ENCODE measurements at regions not wholly inside any gene's neighbourhood (a gene's known extent, or its start where the extent isn't known, plus 50 kb on each side); places are given as distances from the start of the nearest gene placed in this dataset.

- DNase-seq (ENCODE audit: low spot score) (no peak), ATAC-seq (ENCODE audit: low FRiP score) (no peak)
- TF ChIP-seq, protein P1, sequence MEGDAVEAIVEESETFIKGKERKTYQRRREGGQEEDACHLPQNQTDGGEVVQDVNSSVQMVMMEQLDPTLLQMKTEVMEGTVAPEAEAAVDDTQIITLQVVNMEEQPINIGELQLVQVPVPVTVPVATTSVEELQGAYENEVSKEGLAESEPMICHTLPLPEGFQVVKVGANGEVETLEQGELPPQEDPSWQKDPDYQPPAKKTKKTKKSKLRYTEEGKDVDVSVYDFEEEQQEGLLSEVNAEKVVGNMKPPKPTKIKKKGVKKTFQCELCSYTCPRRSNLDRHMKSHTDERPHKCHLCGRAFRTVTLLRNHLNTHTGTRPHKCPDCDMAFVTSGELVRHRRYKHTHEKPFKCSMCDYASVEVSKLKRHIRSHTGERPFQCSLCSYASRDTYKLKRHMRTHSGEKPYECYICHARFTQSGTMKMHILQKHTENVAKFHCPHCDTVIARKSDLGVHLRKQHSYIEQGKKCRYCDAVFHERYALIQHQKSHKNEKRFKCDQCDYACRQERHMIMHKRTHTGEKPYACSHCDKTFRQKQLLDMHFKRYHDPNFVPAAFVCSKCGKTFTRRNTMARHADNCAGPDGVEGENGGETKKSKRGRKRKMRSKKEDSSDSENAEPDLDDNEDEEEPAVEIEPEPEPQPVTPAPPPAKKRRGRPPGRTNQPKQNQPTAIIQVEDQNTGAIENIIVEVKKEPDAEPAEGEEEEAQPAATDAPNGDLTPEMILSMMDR (IDR thresholded peaks at IDR 0.05): no peak
Observed at GRCh38 chr14:71508901-71509300, 423.3 kb upstream of the RGS6 start.

DNA sequence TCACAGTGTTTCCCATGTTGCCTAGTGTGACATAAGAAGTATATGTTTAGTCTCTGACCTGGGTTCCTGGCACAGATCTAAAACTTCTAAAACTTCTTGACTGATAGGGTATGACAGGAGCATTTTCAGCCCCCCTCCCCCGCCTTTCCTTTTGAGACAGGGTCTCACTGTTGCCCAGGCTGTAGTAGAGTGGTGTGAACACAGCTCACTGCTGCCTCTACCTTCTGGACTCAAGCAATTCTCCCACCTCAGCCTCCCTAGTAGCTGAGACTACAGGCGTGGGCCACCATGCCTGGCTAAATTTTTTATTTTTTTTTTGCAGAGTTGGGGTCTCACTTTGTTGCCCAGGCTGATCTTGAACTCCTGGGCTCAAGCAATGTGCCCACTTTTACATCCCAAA lies 421.1 kb upstream of the RGS6 start:
- no peak for DNase-seq (ENCODE audit: low spot score)
- ATAC-seq (ENCODE audit: low FRiP score): no peak
- TF ChIP-seq, protein P1 (IDR thresholded peaks at IDR 0.05): no peak

DNA sequence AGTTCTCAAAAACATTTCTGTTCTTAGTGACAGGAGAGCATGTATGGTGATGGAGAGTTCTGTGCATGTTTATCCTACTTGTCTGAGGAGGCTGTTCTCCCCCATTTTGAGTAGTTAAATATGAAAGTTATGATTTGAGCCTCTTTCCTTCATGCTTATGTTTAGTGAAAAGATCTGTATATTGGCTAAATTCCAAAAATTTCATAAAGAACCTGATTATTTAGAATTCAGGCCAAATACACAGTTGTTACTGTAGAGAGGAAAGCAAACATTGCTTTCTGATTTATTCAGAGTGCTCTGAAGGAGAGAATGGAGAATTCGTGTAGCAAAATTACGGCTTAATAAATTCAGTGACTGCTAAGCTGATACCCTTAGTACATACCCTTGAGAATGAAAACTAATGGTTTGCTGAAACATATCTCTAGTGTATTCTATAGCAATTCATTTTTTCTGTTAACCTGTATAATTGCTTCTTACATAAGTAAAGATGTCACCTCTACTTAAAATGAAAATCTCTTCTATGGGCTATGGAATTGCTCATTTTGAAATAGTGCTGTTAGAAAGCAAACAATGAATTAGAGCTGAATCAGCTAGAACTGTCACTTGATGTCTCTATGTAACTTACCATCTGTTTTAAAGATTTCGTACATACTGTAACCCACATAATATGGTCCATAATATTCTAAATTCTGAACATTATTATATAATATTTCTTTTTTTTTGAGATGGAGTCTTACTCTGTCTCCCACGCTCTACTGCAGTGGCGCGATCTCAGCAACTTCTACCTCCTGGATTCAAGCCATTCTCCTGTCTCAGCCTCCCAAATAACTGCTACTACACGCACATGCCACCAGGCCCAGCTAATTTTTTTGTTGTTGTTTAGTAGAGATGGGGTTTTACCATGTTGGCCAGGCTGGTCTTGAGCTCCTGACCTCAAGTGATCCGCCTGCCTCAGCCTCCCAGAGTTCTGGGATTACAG lies 417.0 kb upstream of the RGS6 start:
- ATAC-seq (ENCODE audit: low FRiP score): no peak
- TF ChIP-seq, protein P1 (IDR thresholded peaks at IDR 0.05): no peak
- no peak for DNase-seq (ENCODE audit: low spot score)

DNA sequence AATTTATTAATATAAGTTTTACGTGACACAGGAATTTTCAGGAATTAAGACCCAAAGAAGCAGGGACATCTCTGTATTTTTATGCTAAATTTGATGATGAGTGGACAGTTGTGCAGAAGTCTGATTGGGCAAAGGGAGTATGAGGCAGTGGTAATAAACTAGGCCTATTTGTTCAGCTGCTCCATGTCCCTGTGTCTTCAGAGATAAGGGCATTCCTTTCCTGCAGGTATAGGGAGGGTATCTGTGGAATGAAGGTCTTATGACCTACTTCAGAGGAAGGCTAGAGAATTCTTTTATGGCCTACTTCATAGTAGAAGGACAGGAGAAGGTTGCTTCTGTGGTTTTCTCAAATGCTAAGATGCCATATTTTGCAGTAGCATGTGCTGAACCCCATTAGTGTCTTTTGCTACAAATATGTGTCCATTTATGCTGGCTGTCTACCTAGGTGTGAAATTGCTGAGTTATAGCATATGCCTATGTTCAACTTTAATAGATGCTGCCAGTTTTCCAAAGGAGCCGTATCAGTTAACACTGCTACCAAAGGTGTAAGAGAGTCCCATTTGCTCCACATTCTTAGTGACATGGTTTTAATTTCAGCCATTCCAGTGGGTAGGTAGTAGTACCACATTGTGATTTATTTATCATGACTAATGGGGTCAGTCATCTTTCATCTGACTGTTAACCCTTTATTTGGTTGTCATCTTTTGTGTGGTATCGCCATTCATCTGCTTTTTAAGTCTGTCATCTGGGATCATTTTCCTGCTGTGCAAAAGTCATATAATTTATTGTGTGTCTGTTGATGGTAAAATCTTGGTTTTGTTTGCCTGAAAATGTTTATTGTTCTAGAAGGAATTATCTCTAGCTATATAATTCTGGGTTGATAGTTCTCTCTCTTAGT lies 410.7 kb upstream of the RGS6 start:
- ATAC-seq (ENCODE audit: low FRiP score): no peak
- TF ChIP-seq, protein P1 (IDR thresholded peaks at IDR 0.05): no peak
- no peak for DNase-seq (ENCODE audit: low spot score)

GRCh38 chr14:71523630-71524319 lies 408.5 kb upstream of the RGS6 start:
- DNase-seq (ENCODE audit: low spot score) (no peak), ATAC-seq (ENCODE audit: low FRiP score) (no peak)
- TF ChIP-seq, protein P1 (IDR thresholded peaks at IDR 0.05): no peak

DNA sequence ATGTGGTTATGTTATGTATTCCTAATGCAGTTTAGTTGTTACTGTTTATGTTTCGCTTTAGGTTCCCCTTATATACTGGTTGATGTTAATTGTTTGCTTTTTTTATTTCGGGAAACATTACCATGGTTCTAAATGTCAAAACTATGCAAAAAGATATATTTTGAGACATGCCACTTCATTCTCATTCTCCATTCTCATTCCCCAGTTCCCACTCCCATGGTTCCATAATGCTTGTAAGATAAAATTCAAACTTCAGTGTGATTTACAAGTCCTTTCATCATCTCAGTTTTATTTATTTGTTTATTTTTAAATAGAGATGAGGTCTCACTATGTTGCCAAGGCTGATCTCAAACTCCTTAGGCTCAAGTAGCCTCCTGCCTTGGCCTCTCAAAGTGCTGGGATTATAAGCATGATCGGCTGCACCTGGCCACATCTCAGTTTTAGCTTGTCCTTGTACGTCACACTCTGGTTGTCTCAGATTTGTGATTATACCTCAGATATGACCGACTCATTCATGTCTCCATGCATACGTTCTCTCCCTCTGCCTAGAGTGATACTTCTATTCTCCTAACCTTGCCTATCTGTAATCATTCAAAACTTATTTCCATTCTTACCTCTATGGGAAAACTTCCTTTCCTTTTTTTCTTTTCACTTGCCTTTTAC lies 407.8 kb upstream of the RGS6 start:
- DNase-seq (ENCODE audit: low spot score): no peak
- TF ChIP-seq, protein P1 (IDR thresholded peaks at IDR 0.05): no peak
- ATAC-seq (ENCODE audit: low FRiP score): no peak
